ENCODE measurements at regions not wholly inside any gene's neighbourhood (a gene's known extent, or its start where the extent isn't known, plus 50 kb on each side); places are given as distances from the start of the nearest gene placed in this dataset.

- TF ChIP-seq TAF1 (IDR thresholded peaks at IDR 0.05; ENCODE audit: borderline replicate concordance, insufficient read depth, low read length) (no peak), POLR2AphosphoS5 (IDR thresholded peaks at IDR 0.05; ENCODE audit: low read depth, low read length) (no peak), REST (IDR thresholded peaks at IDR 0.05; ENCODE audit: insufficient read depth in 1 of 2, low read depth in 2 of 2, low read length in 2 of 2) (no peak), SIN3A (IDR thresholded peaks at IDR 0.05; ENCODE audit: borderline replicate concordance, insufficient read depth, low read length) (no peak)
These were observed 1740.2 kb upstream of the CELF4 start for GRCh38 chr18:39305766-39306165.

All from PFSK-1 (cell line).